Osteoblast (primary cell): ENCODE measurements at regions not wholly inside any gene's neighbourhood (a gene's known extent, or its start where the extent isn't known, plus 50 kb on each side); places are given as distances from the start of the nearest gene placed in this dataset.

Experiments
- DNase-seq: peaks from one replicate; pipeline ENCODE4 v3.0.0; 2011; ENCODE audit warnings: low spot score, mixed read lengths; ENCODE audit not compliant: insufficient read length; ENCODE audit errors: missing footprints
- H2AFZ ChIP-seq: 2 replicates; pipeline ENCODE4 v1.6.0; 2011; ENCODE audit warnings: mild to moderate bottlenecking, low read length
- H3K27ac ChIP-seq: 2 replicates; pipeline ENCODE4 v1.5.1; 2011; ENCODE audit warnings: mild to moderate bottlenecking, low read depth, low read length, moderate library complexity
- H3K27me3 ChIP-seq: 2 replicates; pipeline ENCODE4 v1.6.0; 2012; ENCODE audit warnings: mild to moderate bottlenecking, control low read depth, inconsistent platforms, low read length, moderate library complexity; ENCODE audit not compliant: insufficient read depth
- H3K36me3 ChIP-seq: 2 replicates; pipeline ENCODE4 v1.5.1; 2011; ENCODE audit warnings: mild to moderate bottlenecking, low read length, control low read depth, moderate library complexity; ENCODE audit not compliant: insufficient read depth
- H3K4me1 ChIP-seq: 2 replicates; pipeline ENCODE4 v1.5.1; 2011; ENCODE audit warnings: mild to moderate bottlenecking, low read length, control low read depth, moderate library complexity; ENCODE audit not compliant: insufficient read depth
- H3K4me2 ChIP-seq: 2 replicates; pipeline ENCODE4 v1.6.0; 2011; ENCODE audit warnings: mild to moderate bottlenecking, low read length; ENCODE audit not compliant: insufficient read depth
- H3K4me3 ChIP-seq: fragments of 200-600 bp; sonication (generic); 3 replicates; pipeline ENCODE4 v1.5.1; 2012; ENCODE audit warnings: mild to moderate bottlenecking, low read length, inconsistent platforms; ENCODE audit not compliant: insufficient read depth
- H3K79me2 ChIP-seq: 2 replicates; pipeline ENCODE4 v1.6.0; 2012; ENCODE audit warnings: mild to moderate bottlenecking, low read length, control low read depth, inconsistent platforms; ENCODE audit not compliant: insufficient read depth
- H3K9me3 ChIP-seq: 2 replicates; pipeline ENCODE4 v1.5.1; 2011; ENCODE audit warnings: low read depth, low read length, control low read depth
- H4K20me1 ChIP-seq: 2 replicates; pipeline ENCODE4 v1.6.0; 2012; ENCODE audit warnings: mild to moderate bottlenecking, low read length, control low read depth; ENCODE audit not compliant: insufficient read depth
- CTCF ChIP-seq: IDR thresholded peaks from 2 replicates; pipeline ENCODE4 v1.5.1; 2011; ENCODE audit warnings: mild to moderate bottlenecking, low read depth, low read length, moderate library complexity; ENCODE audit errors: extremely low read depth

DNA sequence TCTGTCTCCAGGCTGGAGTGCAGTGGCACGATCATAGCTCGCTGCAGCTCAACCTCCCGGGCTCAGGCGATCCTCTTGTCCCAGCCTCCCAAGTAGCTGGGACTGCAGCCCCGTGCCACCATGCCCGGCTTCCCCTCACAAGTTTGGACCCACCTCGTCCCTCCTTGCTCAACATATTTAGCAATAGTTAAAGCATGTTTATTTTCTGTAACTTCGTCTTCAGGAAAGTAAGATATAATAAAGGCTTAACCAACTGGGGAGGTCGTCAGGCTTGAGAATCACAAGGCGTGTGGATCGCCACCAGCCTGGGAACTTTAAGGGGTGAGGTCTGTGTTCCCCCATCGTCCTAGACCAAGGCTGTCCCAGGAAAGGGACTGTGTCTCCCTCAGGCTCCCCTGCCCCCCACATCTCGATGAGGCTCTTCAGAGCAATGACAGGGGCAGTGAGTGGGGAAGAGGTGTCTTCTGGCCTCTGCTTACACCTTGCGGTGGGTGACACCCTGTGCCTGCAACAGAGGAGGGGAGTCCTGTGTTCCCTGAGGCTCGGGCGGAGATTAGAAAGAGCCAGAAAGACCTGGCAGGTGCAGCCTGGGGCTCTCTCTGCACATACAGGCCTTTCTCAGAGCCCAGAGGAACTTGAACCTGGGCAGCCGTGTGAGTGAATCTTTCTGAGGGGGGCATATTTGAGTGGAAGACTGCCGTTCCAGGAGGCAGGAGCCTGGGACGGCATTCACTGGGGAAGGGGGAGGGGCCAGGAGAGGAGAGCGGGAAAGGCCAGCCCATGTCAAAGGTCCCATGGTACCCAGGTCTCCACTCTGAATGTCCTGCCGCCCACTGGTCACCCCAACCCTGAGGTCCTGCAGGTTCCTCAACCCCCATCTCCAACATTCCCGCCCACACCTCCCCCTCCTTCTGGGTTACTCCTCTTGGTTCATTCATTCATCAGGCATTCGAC is 152.3 kb downstream of the SMAD6 start:
- H2AFZ ChIP-seq: no peak overlapping the region
- no peak overlapping the region for H3K4me3 ChIP-seq
- no peak for TF ChIP-seq CTCF
- no peaks in the 10 kb centered on the region for H4K20me1 ChIP-seq
- H3K4me2 ChIP-seq: no peak overlapping the region
- no peak for DNase-seq
- peaks cover 41% of the 10 kb centered on the region for H3K79me2 ChIP-seq
- H3K9me3 ChIP-seq: no peaks in the 10 kb centered on the region
- no peak overlapping the region for H3K27ac ChIP-seq
- no peaks in the 10 kb centered on the region for H3K27me3 ChIP-seq
- H3K36me3 ChIP-seq: no peaks in the 10 kb centered on the region
- peaks cover 27% of the 10 kb centered on the region for H3K4me1 ChIP-seq

GRCh38 chr15:66855041-66855440 is 153.0 kb downstream of the SMAD6 start:
- Histone ChIP-seq H3K27me3 (no peaks in the 10 kb centered on the region), H3K79me2 (peaks cover 42% of the 10 kb centered on the region), H3K36me3 (peaks cover 1% of the 10 kb centered on the region), H3K4me1 (peaks cover 33% of the 10 kb centered on the region), H3K27ac (no peak overlapping the region), H2AFZ (no peak overlapping the region), H3K4me2 (no peak overlapping the region), H3K9me3 (no peaks in the 10 kb centered on the region), H3K4me3 (no peak overlapping the region), H4K20me1 (no peaks in the 10 kb centered on the region)
- no peak for TF ChIP-seq CTCF
- no peak for DNase-seq

DNA sequence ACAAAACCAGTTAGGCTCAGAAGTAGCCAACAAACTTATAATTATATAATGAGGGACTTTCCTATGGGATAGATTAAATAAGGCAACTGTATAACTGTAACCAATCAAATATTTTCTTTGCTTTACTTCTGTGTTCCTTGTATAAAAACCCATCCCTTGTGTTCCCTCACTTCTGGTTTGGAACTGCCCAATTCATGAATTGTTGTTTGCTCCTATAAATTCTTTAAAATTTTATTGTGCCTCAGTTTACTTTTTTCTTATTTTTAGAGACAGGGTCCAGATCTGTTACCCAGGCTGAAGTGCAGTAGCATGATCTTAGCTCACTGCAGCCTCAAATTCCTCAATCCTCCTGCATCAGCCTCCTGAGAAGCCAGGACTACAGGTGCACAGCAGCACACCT is 155.7 kb downstream of the SMAD6 start:
- Histone ChIP-seq H3K4me2 (no peak overlapping the region), H3K4me1 (peaks cover 35% of the 10 kb centered on the region), H3K4me3 (no peak overlapping the region), H3K9me3 (no peaks in the 10 kb centered on the region), H2AFZ (no peak overlapping the region), H3K27ac (no peak overlapping the region), H3K27me3 (no peaks in the 10 kb centered on the region), H3K79me2 (peaks cover 39% of the 10 kb centered on the region), H3K36me3 (peaks cover 5% of the 10 kb centered on the region), H4K20me1 (no peaks in the 10 kb centered on the region)
- no peak for TF ChIP-seq CTCF
- DNase-seq: no peak

GRCh38 chr15:66858423-66859207 is 156.6 kb downstream of the SMAD6 start:
- Histone ChIP-seq H3K79me2 (peaks cover 43% of the 10 kb centered on the region), H3K9me3 (no peaks in the 10 kb centered on the region), H3K4me2 (no peak overlapping the region), H4K20me1 (no peaks in the 10 kb centered on the region), H3K27me3 (no peaks in the 10 kb centered on the region), H3K4me1 (peaks cover 43% of the 10 kb centered on the region), H3K4me3 (no peak overlapping the region), H3K27ac (peak overlapping the region; percentile 33), H3K36me3 (peaks cover 5% of the 10 kb centered on the region), H2AFZ (no peak overlapping the region)
- TF ChIP-seq CTCF: no peak
- DNase-seq: no peak
